B cell (primary cell): ENCODE measurements at regions not wholly inside any gene's neighbourhood (a gene's known extent, or its start where the extent isn't known, plus 50 kb on each side); places are given as distances from the start of the nearest gene placed in this dataset.

Experiments used
- ATAC-seq: fragments of 200-7000 bp; cut with Tn5 transposase; one replicate; pipeline ENCODE4 v1.10.0; 2021; ENCODE audit warnings: low read depth, mild to moderate bottlenecking, moderate number of reproducible peaks, moderate library complexity
- CTCF ChIA-PET: fragments of 350-600 bp; sonication (Branson Sonifier 250); formaldehyde crosslinking; loops from one replicate; lab custom pipeline; 2021; ENCODE audit warnings: antibody characterized with exemption, inconsistent platforms; lab: Charles Lee
- POLR2A ChIA-PET: fragments of 350-600 bp; sonication (Branson Sonifier 250); formaldehyde crosslinking; loops from one replicate; lab custom pipeline; 2021; ENCODE audit warnings: antibody characterized with exemption; lab: Charles Lee
- DNase-seq: peaks from one replicate; pipeline ENCODE4 v3.0.0; 2013
- H2AFZ ChIP-seq: 2 replicates; pipeline ENCODE4 v1.6.1; 2012; ENCODE audit warnings: mild to moderate bottlenecking, low read depth, low read length; ENCODE audit not compliant: insufficient read depth, poor library complexity, severe bottlenecking
- H3K27ac ChIP-seq, 2 donors: 1 replicate in 1 of 2; 2 replicates in 1 of 2; pipeline ENCODE4 v1.5.1; 2012 to 2013; ENCODE audit warnings: low read length in 2 of 2, mild to moderate bottlenecking in 2 of 2, moderate library complexity in 1 of 2
- H3K27me3 ChIP-seq, 4 experiments: fragments of 200-600 bp in 1 of 4; sonication (generic) in 1 of 4; replicated peaks in 1 of 4; 1 replicate in 2 of 4; 2 replicates in 2 of 4; pipeline versions ENCODE4 v1.6.1 to v1.7.0; 2013 to 2016; ENCODE audit warnings: low read length in 3 of 4, mild to moderate bottlenecking in 2 of 4, mixed read lengths in 1 of 4, moderate library complexity in 1 of 4; ENCODE audit not compliant: insufficient read depth in 4 of 4, control insufficient read depth in 3 of 4; ENCODE audit errors: control extremely low read depth in 1 of 4
- H3K36me3 ChIP-seq, 2 experiments: replicated peaks in 1 of 2; 1 replicate in 1 of 2; 2 replicates in 1 of 2; pipeline versions ENCODE4 v1.6.1 to v1.7.1; 2013; ENCODE audit warnings: low read length in 1 of 2; ENCODE audit not compliant: insufficient read depth in 2 of 2, control insufficient read depth in 1 of 2; ENCODE audit errors: control extremely low read depth in 1 of 2, extremely low read depth in 1 of 2
- H3K4me1 ChIP-seq, 2 donors: fragments of 200-600 bp in 1 of 2; sonication (generic) in 1 of 2; 1 replicate in 1 of 2; 2 replicates in 1 of 2; pipeline versions ENCODE4 v1.5.1 to v1.6.1; 2013 to 2017; ENCODE audit warnings: low read length in 2 of 2; ENCODE audit not compliant: control insufficient read depth in 2 of 2, insufficient read depth in 2 of 2
- H3K4me2 ChIP-seq: replicated peaks from 2 replicates; pipeline ENCODE3; 2012; ENCODE audit warnings: mild to moderate bottlenecking, low read depth, low read length; ENCODE audit not compliant: poor library complexity, severe bottlenecking
- H3K4me3 ChIP-seq, 5 experiments: fragments of 200-600 bp in 1 of 5; sonication (generic) in 1 of 5; 1 replicate in 3 of 5; 2 replicates in 2 of 5; pipeline versions ENCODE4 v1.5.1 to v1.7.0; 2011 to 2016; ENCODE audit warnings: low read length in 4 of 5, mild to moderate bottlenecking in 4 of 5, low read depth in 2 of 5, control low read depth in 1 of 5, moderate library complexity in 1 of 5; ENCODE audit not compliant: insufficient read depth in 1 of 5; ENCODE audit errors: control extremely low read depth in 1 of 5, extremely low read depth in 1 of 5
- H3K79me2 ChIP-seq: fragments of 200-600 bp; sonication (generic); one replicate; pipeline ENCODE4 v1.6.0; 2016; ENCODE audit warnings: low read length; ENCODE audit not compliant: control insufficient read depth, insufficient read depth
- H3K9ac ChIP-seq: fragments of 200-600 bp; sonication (generic); 2 replicates; pipeline ENCODE4 v1.6.1; 2017; ENCODE audit warnings: mild to moderate bottlenecking, low read length, moderate library complexity
- H3K9me3 ChIP-seq, 3 donors: one replicate each; pipeline versions ENCODE4 v1.6.1 to v1.7.1; 2013; ENCODE audit warnings: low read length in 2 of 3; ENCODE audit not compliant: control insufficient read depth in 2 of 3, insufficient read depth in 1 of 3; ENCODE audit errors: control extremely low read depth in 1 of 3
- H4K20me1 ChIP-seq: 2 replicates; pipeline ENCODE4 v1.6.0; 2012; ENCODE audit warnings: mild to moderate bottlenecking, low read length; ENCODE audit not compliant: insufficient read depth, control insufficient read depth, poor library complexity, severe bottlenecking
- H3K27ac Mint-ChIP-seq: one replicate; pipeline ENCODE4 v1.8.0; 2021; ENCODE audit warnings: mixed read lengths
- H3K27me3 Mint-ChIP-seq: one replicate; pipeline ENCODE4 v1.8.0; 2021; ENCODE audit warnings: mixed read lengths
- H3K4me1 Mint-ChIP-seq: one replicate; pipeline ENCODE4 v1.8.0; 2021; ENCODE audit warnings: mixed read lengths
- H3K4me3 Mint-ChIP-seq: one replicate; pipeline ENCODE4 v1.8.0; 2021; ENCODE audit warnings: mixed read lengths
- H3K9me3 Mint-ChIP-seq: one replicate; pipeline ENCODE4 v1.8.0; 2022; ENCODE audit warnings: mixed read lengths; ENCODE audit not compliant: insufficient read depth
- CTCF ChIP-seq: fragments of 200-600 bp; IDR thresholded peaks from one replicate; pipeline ENCODE4 v1.8.0; 2022; ENCODE audit warnings: antibody characterized with exemption, mild to moderate bottlenecking
- EZH2 ChIP-seq: IDR thresholded peaks from 2 replicates; pipeline ENCODE4 v1.6.1; 2012; ENCODE audit warnings: borderline replicate concordance, low read depth, mild to moderate bottlenecking, moderate library complexity, low read length; ENCODE audit not compliant: insufficient read depth, poor library complexity, severe bottlenecking
- WGBS: methylation state at CpG from one replicate; pipeline ENCODE4 v1.1.5; 2013; ENCODE audit warnings: missing lambda C conversion rate; ENCODE audit not compliant: insufficient coverage; 5-methylcytosine and 5-hydroxymethylcytosine counted together
- intact Hi-C: fragments of 100-400 bp; cut with micrococcal nuclease; formaldehyde crosslinking; loops from one replicate; pipeline ENCODE4 v1.10.0; 2022

- no peaks in the 10 kb centered on the region for H3K9me3 ChIP-seq
- no peaks in the 10 kb centered on the region for H4K20me1 ChIP-seq
- no peak overlapping the region for H3K4me3 ChIP-seq
- Mint-ChIP-seq H3K4me3 (no peak overlapping the region), H3K27me3 (no peaks in the 10 kb centered on the region), H3K27ac (no peak overlapping the region), H3K4me1 (no peaks in the 10 kb centered on the region), H3K9me3 (no peaks in the 10 kb centered on the region)
- no peaks in the 10 kb centered on the region for H3K36me3 ChIP-seq
- H3K4me1 ChIP-seq, result no peaks in the 10 kb centered on the region
- H3K79me2 ChIP-seq, result no peaks in the 10 kb centered on the region
- intact Hi-C loops, result no loop called here
- H3K4me2 ChIP-seq, result no peak overlapping the region
- H3K27ac ChIP-seq, result no peak overlapping the region
- CTCF ChIA-PET, result no interaction called here
- ATAC-seq (no peak), DNase-seq (no peak)
- no peaks in the 10 kb centered on the region for H3K27me3 ChIP-seq
- POLR2A ChIA-PET, result no interaction called here
- H3K9ac ChIP-seq, result no peak overlapping the region
- TF ChIP-seq EZH2, result no peak
- TF ChIP-seq CTCF, result no peak
- H2AFZ ChIP-seq, result no peak overlapping the region
- 35% methylated on average over 3 of the region's 4 CpGs for whole genome bisulfite sequencing
Observed at GRCh38 chr18:73646196-73646595, 501.4 kb downstream of the FBXO15 start.

- Histone ChIP-seq H3K4me3 (no peak overlapping the region), H3K4me1 (no peaks in the 10 kb centered on the region), H4K20me1 (no peaks in the 10 kb centered on the region), H2AFZ (no peak overlapping the region), H3K36me3 (no peaks in the 10 kb centered on the region), H3K4me2 (no peak overlapping the region), H3K9me3 (no peaks in the 10 kb centered on the region), H3K9ac (no peak overlapping the region), H3K27me3 (no peaks in the 10 kb centered on the region), H3K27ac (no peak overlapping the region), H3K79me2 (no peaks in the 10 kb centered on the region)
- intact Hi-C loops, result no loop called here
- TF ChIP-seq EZH2 (no peak), CTCF (no peak)
- Mint-ChIP-seq H3K4me1 (no peaks in the 10 kb centered on the region), H3K4me3 (no peak overlapping the region), H3K27me3 (no peaks in the 10 kb centered on the region), H3K9me3 (no peaks in the 10 kb centered on the region), H3K27ac (no peak overlapping the region)
- CTCF ChIA-PET, result no interaction called here
- no peak for DNase-seq
- no peak for ATAC-seq
- WGBS, result 80% methylated on average over 1 of the region's 2 CpGs
- POLR2A ChIA-PET, result no interaction called here
Observed at GRCh38 chr18:73645160-73645715, 502.4 kb downstream of the FBXO15 start.
